Ishikawa (cell line): ENCODE measurements at regions not wholly inside any gene's neighbourhood (a gene's known extent, or its start where the extent isn't known, plus 50 kb on each side); places are given as distances from the start of the nearest gene placed in this dataset.

Experiments
- CEBPB ChIP-seq: IDR thresholded peaks from 2 replicates; pipeline ENCODE4 v1.6.1; 2012
- CREB1 ChIP-seq: IDR thresholded peaks from 2 replicates; pipeline ENCODE4 v1.6.1; 2012; ENCODE audit warnings: low read depth
- EGR1 ChIP-seq: IDR thresholded peaks from 2 replicates; pipeline ENCODE4 v1.6.1; 2012
- EP300 ChIP-seq: IDR thresholded peaks from 2 replicates; pipeline ENCODE4 v1.6.1; 2012; ENCODE audit warnings: borderline replicate concordance
- FOXM1 ChIP-seq: IDR thresholded peaks from 2 replicates; pipeline ENCODE4 v1.6.1; 2012; ENCODE audit warnings: low read depth, borderline replicate concordance
- NFIC ChIP-seq: IDR thresholded peaks from 2 replicates; pipeline ENCODE4 v1.6.1; 2012
- RAD21 ChIP-seq: IDR thresholded peaks from 2 replicates; pipeline ENCODE4 v1.6.1; 2012; ENCODE audit warnings: low read depth
- REST ChIP-seq: IDR thresholded peaks from 2 replicates; pipeline ENCODE4 v1.6.1; 2012; ENCODE audit warnings: low read depth, mild to moderate bottlenecking
- TAF1 ChIP-seq: IDR thresholded peaks from 2 replicates; pipeline ENCODE4 v1.6.1; 2012; ENCODE audit warnings: low read depth, mild to moderate bottlenecking
- TCF12 ChIP-seq: IDR thresholded peaks from 2 replicates; pipeline ENCODE4 v1.6.1; 2012; ENCODE audit warnings: low read depth
- TEAD4 ChIP-seq: IDR thresholded peaks from 2 replicates; pipeline ENCODE4 v1.6.1; 2012
- USF1 ChIP-seq: IDR thresholded peaks from 2 replicates; pipeline ENCODE4 v1.6.1; 2012
- YY1 ChIP-seq: IDR thresholded peaks from 2 replicates; pipeline ENCODE4 v1.6.1; 2012; ENCODE audit warnings: low read depth
- ZBTB7A ChIP-seq: IDR thresholded peaks from 2 replicates; pipeline ENCODE4 v1.6.1; 2012; ENCODE audit warnings: low read depth
- TF ChIP-seq, protein P1 (sequence below): IDR thresholded peaks from 2 replicates; pipeline ENCODE4 v1.6.1; 2012

- TF ChIP-seq, protein P1, sequence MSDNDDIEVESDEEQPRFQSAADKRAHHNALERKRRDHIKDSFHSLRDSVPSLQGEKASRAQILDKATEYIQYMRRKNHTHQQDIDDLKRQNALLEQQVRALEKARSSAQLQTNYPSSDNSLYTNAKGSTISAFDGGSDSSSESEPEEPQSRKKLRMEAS, result no peak
- TF ChIP-seq TEAD4, result peak; percentile 91
Measured at GRCh38 chr12:43131301-43131700, 420.7 kb downstream of the ADAMTS20 start.

GRCh38 chr12:43127886-43128549 is 424.0 kb downstream of the ADAMTS20 start:
- TF ChIP-seq, protein P1, result no peak
- TF ChIP-seq ZBTB7A (no peak), TEAD4 (no peak), TAF1 (no peak), FOXM1 (no peak), YY1 (no peak), EP300 (no peak), USF1 (no peak), CREB1 (no peak), CEBPB (no peak), REST (no peak), EGR1 (no peak), NFIC (no peak), RAD21 (no peak), TCF12 (no peak)

GRCh38 chr12:43126652-43127375 is 425.2 kb downstream of the ADAMTS20 start:
- TF ChIP-seq TCF12 (no peak), CEBPB (no peak), ZBTB7A (no peak), REST (no peak), CREB1 (no peak), TEAD4 (no peak), YY1 (no peak), RAD21 (no peak), TAF1 (no peak), EGR1 (no peak)
- TF ChIP-seq, protein P1, result no peak

DNA sequence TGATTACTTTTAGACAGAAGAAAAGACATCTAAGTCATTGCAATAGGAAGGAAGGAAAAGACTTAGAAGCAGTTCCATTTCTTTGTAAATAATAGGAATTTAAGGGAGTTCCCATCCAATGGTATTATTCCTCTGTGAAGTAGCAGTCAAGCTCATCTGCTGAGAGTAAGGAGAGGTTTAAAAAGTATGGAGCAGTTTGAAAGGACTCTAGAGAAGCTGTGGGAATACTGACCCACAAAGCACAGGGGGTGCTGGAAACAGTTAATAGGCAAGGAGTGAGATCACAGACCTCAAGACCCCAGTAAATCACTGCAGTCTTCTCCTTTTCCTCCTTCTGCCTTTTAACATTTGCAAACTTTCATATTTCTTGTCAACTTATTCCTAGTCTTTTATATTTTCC is 428.5 kb downstream of the ADAMTS20 start:
- TF ChIP-seq TEAD4 (no peak), CREB1 (no peak), ZBTB7A (no peak), TAF1 (no peak), CEBPB (no peak), USF1 (no peak), RAD21 (no peak), EGR1 (no peak), NFIC (no peak), TCF12 (no peak), FOXM1 (no peak)
- TF ChIP-seq, protein P1, result no peak

GRCh38 chr12:43120150-43120549 is 431.9 kb downstream of the ADAMTS20 start:
- TF ChIP-seq TEAD4 (no peak), EGR1 (no peak), NFIC (no peak), CREB1 (no peak), ZBTB7A (no peak), FOXM1 (no peak), RAD21 (no peak), EP300 (no peak)
- TF ChIP-seq, protein P1, result no peak
